GM12873 (cell line): ENCODE measurements at regions not wholly inside any gene's neighbourhood (a gene's known extent, or its start where the extent isn't known, plus 50 kb on each side); places are given as distances from the start of the nearest gene placed in this dataset.

Source experiments
- CTCF ChIP-seq: IDR thresholded peaks from 2 replicates; pipeline ENCODE4 v1.5.1; 2012; ENCODE audit warnings: low read depth, mild to moderate bottlenecking, moderate library complexity, low read length, control low read depth; ENCODE audit not compliant: insufficient read depth; ENCODE audit errors: missing control alignments

- no peak for TF ChIP-seq CTCF
Observed at GRCh38 chr11:23954730-23955129, 542.1 kb upstream of the LUZP2 start.

- no peak for TF ChIP-seq CTCF
Observed at GRCh38 chr11:23956586-23956985, 540.3 kb upstream of the LUZP2 start.

GRCh38 chr11:23957314-23957713 lies 539.5 kb upstream of the LUZP2 start:
- TF ChIP-seq CTCF = no peak

- no peak for TF ChIP-seq CTCF
Observed at GRCh38 chr11:23959462-23959861, 537.4 kb upstream of the LUZP2 start.

GRCh38 chr11:23961503-23962338 lies 535.1 kb upstream of the LUZP2 start:
- TF ChIP-seq CTCF = no peak

GRCh38 chr11:23973244-23973643 lies 523.6 kb upstream of the LUZP2 start:
- TF ChIP-seq CTCF = no peak

- TF ChIP-seq CTCF = no peak
Observed at GRCh38 chr11:23974051-23974450, 522.8 kb upstream of the LUZP2 start.

GRCh38 chr11:23974601-23975000 lies 522.3 kb upstream of the LUZP2 start:
- TF ChIP-seq CTCF = no peak
